ENCODE measurements at regions not wholly inside any gene's neighbourhood (a gene's known extent, or its start where the extent isn't known, plus 50 kb on each side); places are given as distances from the start of the nearest gene placed in this dataset.
"Not testable (repeated sequence)": the region's sequence is repeated elsewhere in the genome, so short reads cannot be mapped to it uniquely, and the experiment has no call there.

- Mint-ChIP-seq H3K4me1 (ENCODE audit: low read depth in 2 of 2) (no peaks in the 10 kb centered on the region), H3K27ac (no peak overlapping the region), H3K4me3 (no peak overlapping the region), H3K36me3 (ENCODE audit: insufficient read depth) (peaks cover 2% of the 10 kb centered on the region), H3K9me3 (no peaks in the 10 kb centered on the region), H3K27me3 (peaks cover 10 to 30% of the 10 kb centered on the region in 2 donors)
- no peak for DNase-seq
- no peak for ATAC-seq (replicated peaks)
These were observed 53.1 kb upstream of the SEPTIN5 start for GRCh38 chr22:19661156-19661555.

- H3K27me3 Mint-ChIP-seq = peaks cover 20 to 40% of the 10 kb centered on the region in 2 donors
- not testable (repeated sequence) for H3K4me3 Mint-ChIP-seq; DNase-seq; H3K36me3 Mint-ChIP-seq (ENCODE audit: insufficient read depth); H3K9me3 Mint-ChIP-seq; H3K27ac Mint-ChIP-seq; H3K4me1 Mint-ChIP-seq (ENCODE audit: low read depth in 2 of 2); ATAC-seq (replicated peaks)
These were observed 52.1 kb upstream of the SEPTIN5 start for GRCh38 chr22:19662049-19662684.

- no peaks in the 10 kb centered on the region for H3K4me1 Mint-ChIP-seq (ENCODE audit: low read depth in 2 of 2)
- ATAC-seq (replicated peaks) = no peak
- no peaks in the 10 kb centered on the region for H3K9me3 Mint-ChIP-seq
- no peak for DNase-seq
- peaks cover 2% of the 10 kb centered on the region for H3K36me3 Mint-ChIP-seq (ENCODE audit: insufficient read depth)
- no peak overlapping the region for H3K4me3 Mint-ChIP-seq
- no peak overlapping the region for H3K27ac Mint-ChIP-seq
- H3K27me3 Mint-ChIP-seq = peaks cover 22 to 50% of the 10 kb centered on the region in 2 donors
These were observed 51.0 kb upstream of the SEPTIN5 start for GRCh38 chr22:19663286-19663815.

DNA sequence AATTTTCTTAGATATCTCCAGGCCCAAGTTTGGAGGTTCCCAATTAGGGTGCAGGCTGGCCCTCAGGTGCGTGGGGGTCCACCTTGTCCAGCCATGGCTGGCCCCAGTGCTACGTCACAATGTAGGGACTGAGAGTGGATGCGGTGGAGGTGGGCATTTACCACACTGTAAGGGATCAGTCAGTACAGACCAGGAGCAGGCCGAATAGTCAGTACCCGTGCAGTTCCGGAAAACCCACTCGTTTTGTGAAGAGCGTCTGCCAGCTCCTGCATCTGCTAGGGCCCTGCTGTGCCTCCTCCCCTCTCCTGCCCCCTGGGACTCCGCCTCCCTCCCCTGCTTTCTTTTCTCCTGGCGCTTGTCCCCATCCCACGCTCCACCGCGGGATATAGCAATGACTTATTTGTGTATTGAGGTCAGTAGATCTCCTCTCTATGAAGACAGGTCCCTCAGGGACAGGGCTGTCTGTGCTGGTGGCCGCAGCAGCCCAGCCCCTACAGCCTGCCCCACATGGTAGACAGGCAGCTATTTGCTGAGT is 50.4 kb upstream of the SEPTIN5 start:
- Mint-ChIP-seq H3K9me3 (no peaks in the 10 kb centered on the region), H3K27me3 (peaks cover 22 to 50% of the 10 kb centered on the region in 2 donors), H3K4me1 (ENCODE audit: low read depth in 2 of 2) (no peaks in the 10 kb centered on the region), H3K36me3 (ENCODE audit: insufficient read depth) (peaks cover 2% of the 10 kb centered on the region), H3K4me3 (no peak overlapping the region), H3K27ac (no peak overlapping the region)
- no peak for ATAC-seq (replicated peaks)
- DNase-seq = no peak

DNA sequence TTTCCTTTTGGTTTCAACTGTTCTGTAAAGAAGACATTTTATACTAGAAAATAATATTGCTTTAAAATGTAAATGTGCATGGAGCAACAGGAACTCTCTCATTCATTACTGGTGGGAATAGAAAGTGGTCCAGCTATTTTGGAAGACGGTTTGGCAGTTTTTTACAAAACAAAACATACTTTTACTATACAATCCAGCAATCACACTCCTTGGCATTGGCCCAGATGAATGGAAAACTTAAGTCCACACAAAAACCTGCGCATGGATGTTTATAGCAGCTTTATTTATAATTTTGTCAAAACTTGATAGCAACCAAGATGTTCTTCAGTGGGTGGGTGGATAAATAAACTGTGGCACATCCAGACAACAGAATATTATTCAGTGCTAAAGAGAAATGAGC is 49.9 kb upstream of the SEPTIN5 start:
- no peak for ATAC-seq (replicated peaks)
- Mint-ChIP-seq H3K4me3 (no peak overlapping the region), H3K4me1 (ENCODE audit: low read depth in 2 of 2) (no peaks in the 10 kb centered on the region), H3K9me3 (no peaks in the 10 kb centered on the region), H3K27me3 (peaks cover 22 to 50% of the 10 kb centered on the region in 2 donors), H3K27ac (no peak overlapping the region), H3K36me3 (ENCODE audit: insufficient read depth) (peaks cover 2% of the 10 kb centered on the region)
- DNase-seq = no peak
